ENCODE measurements at regions not wholly inside any gene's neighbourhood (a gene's known extent, or its start where the extent isn't known, plus 50 kb on each side); places are given as distances from the start of the nearest gene placed in this dataset.

DNA sequence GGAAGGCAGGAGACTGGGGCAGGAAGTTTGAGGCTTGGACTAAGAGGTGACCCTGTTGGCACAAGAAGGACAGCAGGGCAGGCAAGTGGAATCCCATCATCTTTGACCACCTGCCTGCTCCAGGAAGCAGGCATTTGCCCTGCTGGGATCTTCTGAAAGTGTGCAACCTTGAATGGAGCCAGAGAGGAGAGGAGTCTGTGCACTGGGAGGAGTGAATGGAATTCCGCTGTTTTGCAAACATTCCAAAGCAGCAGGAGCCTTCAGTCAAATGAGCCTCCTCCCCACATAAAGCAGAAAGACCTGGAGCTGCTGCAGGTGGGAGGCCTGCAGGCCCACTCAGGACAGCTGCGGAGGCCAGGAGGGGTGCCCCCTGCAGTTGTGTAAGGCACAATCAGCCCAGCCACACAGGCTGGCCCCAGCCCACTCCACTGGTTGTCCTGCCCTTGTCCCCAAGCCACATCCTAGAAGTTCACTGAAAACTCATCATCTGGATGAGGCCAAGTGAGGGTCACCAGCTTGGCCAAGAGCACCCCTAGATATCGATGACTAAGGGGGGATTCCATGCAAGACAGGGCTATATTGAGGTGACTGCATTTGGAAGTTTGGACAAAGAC lies 249.5 kb downstream of the RPS24 start:
- Histone ChIP-seq H3K9me3 (no peaks in the 10 kb centered on the region), H3K4me3 (no peak overlapping the region), H3K27ac (no peak overlapping the region), H3K4me1 (no peaks in the 10 kb centered on the region), H3K36me3 (no peaks in the 10 kb centered on the region), H3K27me3 (no peaks in the 10 kb centered on the region)
- no peak for DNase-seq (ENCODE audit: low spot score in 2 of 2)
- 100% methylated on average over 3 of the region's 3 CpGs for WGBS
- TF ChIP-seq POLR2A (IDR thresholded peaks at IDR 0.05): no peak

DNA sequence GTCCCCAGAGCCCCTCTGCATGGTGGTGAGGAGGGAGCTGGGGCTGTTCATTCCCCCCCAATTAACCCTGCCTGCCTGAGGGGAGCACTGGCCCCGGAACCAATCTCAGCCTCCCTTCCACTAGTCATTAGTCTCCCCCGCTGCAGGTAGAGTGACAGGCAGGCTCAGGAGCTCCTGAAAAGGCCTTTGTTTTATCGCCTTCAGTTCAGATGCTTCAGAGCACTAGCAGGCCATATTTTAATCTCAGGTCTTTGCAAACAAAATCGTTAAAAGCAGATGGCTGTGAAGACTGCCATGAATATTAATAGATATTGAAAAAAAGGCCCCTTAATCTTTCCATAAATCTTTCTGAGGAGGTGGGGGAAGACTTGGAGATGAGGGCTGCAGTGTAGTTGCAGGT lies 250.7 kb downstream of the RPS24 start:
- Histone ChIP-seq H3K27me3 (no peaks in the 10 kb centered on the region), H3K36me3 (no peaks in the 10 kb centered on the region), H3K4me1 (no peaks in the 10 kb centered on the region), H3K9me3 (no peaks in the 10 kb centered on the region), H3K27ac (no peak overlapping the region), H3K4me3 (no peak overlapping the region)
- TF ChIP-seq, protein P1, sequence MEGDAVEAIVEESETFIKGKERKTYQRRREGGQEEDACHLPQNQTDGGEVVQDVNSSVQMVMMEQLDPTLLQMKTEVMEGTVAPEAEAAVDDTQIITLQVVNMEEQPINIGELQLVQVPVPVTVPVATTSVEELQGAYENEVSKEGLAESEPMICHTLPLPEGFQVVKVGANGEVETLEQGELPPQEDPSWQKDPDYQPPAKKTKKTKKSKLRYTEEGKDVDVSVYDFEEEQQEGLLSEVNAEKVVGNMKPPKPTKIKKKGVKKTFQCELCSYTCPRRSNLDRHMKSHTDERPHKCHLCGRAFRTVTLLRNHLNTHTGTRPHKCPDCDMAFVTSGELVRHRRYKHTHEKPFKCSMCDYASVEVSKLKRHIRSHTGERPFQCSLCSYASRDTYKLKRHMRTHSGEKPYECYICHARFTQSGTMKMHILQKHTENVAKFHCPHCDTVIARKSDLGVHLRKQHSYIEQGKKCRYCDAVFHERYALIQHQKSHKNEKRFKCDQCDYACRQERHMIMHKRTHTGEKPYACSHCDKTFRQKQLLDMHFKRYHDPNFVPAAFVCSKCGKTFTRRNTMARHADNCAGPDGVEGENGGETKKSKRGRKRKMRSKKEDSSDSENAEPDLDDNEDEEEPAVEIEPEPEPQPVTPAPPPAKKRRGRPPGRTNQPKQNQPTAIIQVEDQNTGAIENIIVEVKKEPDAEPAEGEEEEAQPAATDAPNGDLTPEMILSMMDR (IDR thresholded peaks at IDR 0.05): no peak
- TF ChIP-seq EP300 (IDR thresholded peaks at IDR 0.05) (no peak), POLR2AphosphoS5 (IDR thresholded peaks at IDR 0.05) (no peak), POLR2A (IDR thresholded peaks at IDR 0.05) (no peak)
- no peak for DNase-seq (ENCODE audit: low spot score in 2 of 2)
- 78% methylated on average over 4 of the region's 4 CpGs for WGBS

DNA sequence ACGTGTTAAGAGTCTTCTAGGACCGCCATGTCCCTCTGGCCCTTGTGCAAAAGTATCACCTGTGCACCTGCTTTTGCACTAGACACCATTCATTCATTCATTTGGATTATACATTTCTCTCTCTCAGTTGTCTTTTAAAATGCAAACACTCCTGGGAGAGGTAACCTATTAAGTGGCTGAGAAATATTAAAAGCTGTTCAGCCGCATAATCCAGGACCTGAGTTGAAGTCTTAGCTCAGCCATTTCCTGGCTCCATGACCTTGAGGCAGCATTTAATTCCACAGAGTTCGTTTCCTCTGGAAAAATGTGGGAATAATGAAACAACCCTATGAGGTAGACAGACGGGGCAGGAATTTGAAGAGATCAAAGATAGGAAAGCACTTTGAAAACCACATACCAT lies 251.6 kb downstream of the RPS24 start:
- Histone ChIP-seq H3K4me1 (no peaks in the 10 kb centered on the region), H3K36me3 (no peaks in the 10 kb centered on the region), H3K4me3 (no peak overlapping the region), H3K9me3 (no peaks in the 10 kb centered on the region), H3K27me3 (no peaks in the 10 kb centered on the region), H3K27ac (no peak overlapping the region)
- WGBS: 77% methylated on average over 5 of the region's 5 CpGs
- no peak for TF ChIP-seq POLR2A (IDR thresholded peaks at IDR 0.05)
- no peak for TF ChIP-seq EP300 (IDR thresholded peaks at IDR 0.05)
- TF ChIP-seq, protein P1 (IDR thresholded peaks at IDR 0.05): no peak
- no peak for TF ChIP-seq POLR2AphosphoS5 (IDR thresholded peaks at IDR 0.05)
- no peak for DNase-seq (ENCODE audit: low spot score in 2 of 2)

DNA sequence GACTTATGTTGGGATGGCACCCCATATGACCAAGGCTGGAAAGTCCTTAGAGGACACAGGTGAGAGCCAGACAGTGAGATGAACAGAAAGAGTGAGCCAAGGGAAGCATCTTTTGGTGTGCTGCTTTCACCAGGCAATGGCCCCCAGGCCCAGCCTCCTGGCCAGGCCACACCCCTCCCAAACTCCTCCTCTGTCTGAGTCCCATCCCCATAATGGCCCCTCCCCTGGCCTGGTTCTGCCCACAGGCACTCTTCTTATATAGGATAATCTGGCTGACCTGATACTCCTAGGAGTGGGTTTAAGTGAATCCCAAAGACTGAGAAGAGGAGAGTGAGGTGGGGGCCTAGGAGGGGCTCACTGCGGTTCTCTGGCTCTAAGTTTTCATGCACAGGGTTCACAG lies 252.5 kb downstream of the RPS24 start:
- DNase-seq (ENCODE audit: low spot score in 2 of 2): no peak
- TF ChIP-seq, protein P1 (IDR thresholded peaks at IDR 0.05): no peak
- no peak for TF ChIP-seq EP300 (IDR thresholded peaks at IDR 0.05)
- no peaks in the 10 kb centered on the region for H3K36me3 ChIP-seq
- no peak overlapping the region for H3K27ac ChIP-seq
- no peaks in the 10 kb centered on the region for H3K27me3 ChIP-seq
- H3K9me3 ChIP-seq: no peaks in the 10 kb centered on the region
- H3K4me3 ChIP-seq: no peak overlapping the region
- WGBS: 81% methylated on average over 1 of the region's 1 CpG
- no peaks in the 10 kb centered on the region for H3K4me1 ChIP-seq

DNA sequence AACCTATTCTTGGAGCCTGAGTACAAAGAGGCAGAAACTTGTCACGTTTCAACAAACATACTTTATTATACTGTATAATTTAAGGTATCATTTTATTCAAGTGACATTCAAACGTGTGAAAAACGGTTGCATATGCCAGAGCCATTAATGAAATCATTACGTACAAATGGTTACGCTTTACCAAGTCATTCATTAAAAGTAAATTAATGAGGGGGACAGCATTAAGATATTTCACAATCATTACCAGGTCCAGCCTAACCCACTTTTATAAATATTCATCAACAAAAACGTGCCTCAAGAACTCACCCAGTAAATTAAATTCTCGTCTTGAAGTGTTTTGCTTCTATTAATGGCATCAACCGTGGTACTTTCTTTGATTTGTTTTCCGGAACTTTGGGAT lies 253.0 kb downstream of the RPS24 start:
- H3K27me3 ChIP-seq: no peaks in the 10 kb centered on the region
- H3K4me3 ChIP-seq: no peak overlapping the region
- no peak for DNase-seq (ENCODE audit: low spot score in 2 of 2)
- TF ChIP-seq POLR2AphosphoS5 (IDR thresholded peaks at IDR 0.05): no peak
- no peak for TF ChIP-seq EP300 (IDR thresholded peaks at IDR 0.05)
- no peak for TF ChIP-seq POLR2A (IDR thresholded peaks at IDR 0.05)
- TF ChIP-seq, protein P1 (IDR thresholded peaks at IDR 0.05): no peak
- H3K36me3 ChIP-seq: no peaks in the 10 kb centered on the region
- 65% methylated on average over 9 of the region's 9 CpGs for WGBS
- H3K27ac ChIP-seq: no peak overlapping the region
- H3K9me3 ChIP-seq: no peaks in the 10 kb centered on the region
- no peaks in the 10 kb centered on the region for H3K4me1 ChIP-seq

DNA sequence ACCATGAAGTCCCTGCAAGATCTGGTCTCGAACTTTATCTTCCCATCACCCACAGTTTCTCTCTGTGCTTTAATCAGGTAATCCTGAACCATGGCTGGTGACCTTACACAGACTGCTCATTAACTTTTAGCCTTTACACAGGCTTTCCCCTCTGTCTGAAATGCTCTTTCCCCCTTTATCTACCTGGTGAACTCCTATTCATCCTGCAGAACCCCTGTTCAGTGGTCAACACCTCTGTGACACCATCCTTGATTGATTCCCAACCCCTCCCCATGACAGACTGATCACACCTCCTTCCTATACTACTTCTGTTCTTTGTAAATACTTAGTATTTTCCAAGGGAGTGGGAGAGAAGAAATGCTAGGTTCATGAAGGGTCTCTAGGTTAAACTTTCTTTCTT lies 254.0 kb downstream of the RPS24 start:
- Histone ChIP-seq H3K9me3 (no peaks in the 10 kb centered on the region), H3K4me1 (no peaks in the 10 kb centered on the region), H3K36me3 (no peaks in the 10 kb centered on the region), H3K4me3 (no peak overlapping the region), H3K27ac (no peak overlapping the region), H3K27me3 (no peaks in the 10 kb centered on the region)
- TF ChIP-seq POLR2AphosphoS5 (IDR thresholded peaks at IDR 0.05): no peak
- TF ChIP-seq, protein P1 (IDR thresholded peaks at IDR 0.05): no peak
- TF ChIP-seq POLR2A (IDR thresholded peaks at IDR 0.05): no peak
- no peak for TF ChIP-seq EP300 (IDR thresholded peaks at IDR 0.05)
- 92% methylated on average over 1 of the region's 1 CpG for WGBS
- no peak for DNase-seq (ENCODE audit: low spot score in 2 of 2)

All from suprapubic skin (tissue), 4 donors.